ENCODE measurements at regions not wholly inside any gene's neighbourhood (a gene's known extent, or its start where the extent isn't known, plus 50 kb on each side); places are given as distances from the start of the nearest gene placed in this dataset.

DNA sequence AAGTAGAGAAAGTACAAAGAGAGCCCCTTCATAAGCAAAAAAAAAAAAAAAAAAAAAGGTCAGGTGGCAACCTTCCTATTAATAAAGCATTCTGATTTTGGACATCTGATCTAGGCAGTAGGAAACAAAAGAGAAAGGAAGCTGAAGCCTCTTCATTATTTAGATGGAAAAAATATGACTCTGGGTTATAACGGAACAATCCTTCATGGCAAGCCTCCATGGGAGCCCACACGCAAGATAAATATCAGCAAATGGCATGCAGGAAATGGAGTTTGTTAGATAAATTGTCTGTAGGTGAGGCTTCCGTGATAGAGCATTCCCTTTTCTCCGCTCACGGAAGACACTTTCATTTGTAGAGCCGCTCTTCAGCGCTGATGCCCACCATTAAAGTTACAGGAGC is 381.0 kb downstream of the TTLL7 start:
- TF ChIP-seq, protein P1, sequence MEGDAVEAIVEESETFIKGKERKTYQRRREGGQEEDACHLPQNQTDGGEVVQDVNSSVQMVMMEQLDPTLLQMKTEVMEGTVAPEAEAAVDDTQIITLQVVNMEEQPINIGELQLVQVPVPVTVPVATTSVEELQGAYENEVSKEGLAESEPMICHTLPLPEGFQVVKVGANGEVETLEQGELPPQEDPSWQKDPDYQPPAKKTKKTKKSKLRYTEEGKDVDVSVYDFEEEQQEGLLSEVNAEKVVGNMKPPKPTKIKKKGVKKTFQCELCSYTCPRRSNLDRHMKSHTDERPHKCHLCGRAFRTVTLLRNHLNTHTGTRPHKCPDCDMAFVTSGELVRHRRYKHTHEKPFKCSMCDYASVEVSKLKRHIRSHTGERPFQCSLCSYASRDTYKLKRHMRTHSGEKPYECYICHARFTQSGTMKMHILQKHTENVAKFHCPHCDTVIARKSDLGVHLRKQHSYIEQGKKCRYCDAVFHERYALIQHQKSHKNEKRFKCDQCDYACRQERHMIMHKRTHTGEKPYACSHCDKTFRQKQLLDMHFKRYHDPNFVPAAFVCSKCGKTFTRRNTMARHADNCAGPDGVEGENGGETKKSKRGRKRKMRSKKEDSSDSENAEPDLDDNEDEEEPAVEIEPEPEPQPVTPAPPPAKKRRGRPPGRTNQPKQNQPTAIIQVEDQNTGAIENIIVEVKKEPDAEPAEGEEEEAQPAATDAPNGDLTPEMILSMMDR (conservative IDR thresholded peaks at IDR 0.05; ENCODE audit: low read depth) = no peak
- no peak overlapping the region for H3K27ac ChIP-seq
- DNase-seq (ENCODE audit: low spot score) = no peak
- ChIA-PET CTCF (no interaction called here), POLR2A (ENCODE audit: low non-redundant PET) (no interaction called here)

DNA sequence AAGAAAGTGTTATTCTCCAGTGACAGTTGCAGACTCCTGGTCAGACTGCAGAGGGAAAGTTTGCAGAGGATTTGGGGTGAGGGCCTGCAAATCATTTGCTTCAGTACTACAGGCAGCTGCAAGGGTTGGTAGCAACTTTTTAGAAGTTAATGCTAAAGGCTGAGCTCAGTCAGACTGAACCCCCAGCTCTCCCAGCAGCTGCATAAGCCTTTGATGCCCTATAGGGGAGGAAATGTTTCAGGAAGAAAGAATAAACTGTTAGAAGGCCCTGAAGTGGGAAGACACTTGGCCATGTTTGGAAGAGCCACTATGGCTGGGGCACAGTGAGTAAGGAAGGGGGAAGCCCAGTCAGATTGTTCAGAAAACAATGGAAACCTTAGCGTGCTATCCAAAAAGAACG is 383.6 kb downstream of the TTLL7 start:
- TF ChIP-seq, protein P1 (conservative IDR thresholded peaks at IDR 0.05; ENCODE audit: low read depth) = no peak
- CTCF ChIA-PET = no interaction called here
- H3K27ac ChIP-seq = no peak overlapping the region
- DNase-seq (ENCODE audit: low spot score) = no peak
- POLR2A ChIA-PET (ENCODE audit: low non-redundant PET) = no interaction called here

DNA sequence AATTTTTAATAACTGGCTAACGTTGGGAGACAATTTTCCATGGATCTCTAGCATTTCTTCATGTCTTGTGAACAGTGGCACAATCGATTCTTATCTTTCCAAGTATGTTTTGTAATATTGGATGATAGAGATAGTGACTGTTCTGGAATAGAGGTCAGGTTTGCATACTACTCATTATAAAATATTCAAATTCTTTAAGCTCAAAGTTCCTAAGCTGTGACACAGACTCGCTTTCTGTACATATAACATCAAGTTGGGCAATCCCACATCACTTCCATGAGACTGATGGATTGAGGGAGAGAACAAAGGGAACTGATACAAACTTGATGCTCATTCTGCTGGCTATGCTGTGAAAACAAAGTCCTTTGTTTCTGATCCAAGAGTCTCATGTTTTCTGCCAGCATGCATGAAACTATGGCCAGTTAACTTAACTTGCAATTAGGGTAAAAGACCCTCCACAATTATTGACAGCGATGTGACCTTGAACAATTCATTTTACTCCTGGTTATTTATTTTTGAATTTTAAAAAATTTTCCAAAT is 392.4 kb downstream of the TTLL7 start:
- H3K27ac ChIP-seq = no peak overlapping the region
- POLR2A ChIA-PET (ENCODE audit: low non-redundant PET) = no interaction called here
- TF ChIP-seq, protein P1 (conservative IDR thresholded peaks at IDR 0.05; ENCODE audit: low read depth) = no peak

DNA sequence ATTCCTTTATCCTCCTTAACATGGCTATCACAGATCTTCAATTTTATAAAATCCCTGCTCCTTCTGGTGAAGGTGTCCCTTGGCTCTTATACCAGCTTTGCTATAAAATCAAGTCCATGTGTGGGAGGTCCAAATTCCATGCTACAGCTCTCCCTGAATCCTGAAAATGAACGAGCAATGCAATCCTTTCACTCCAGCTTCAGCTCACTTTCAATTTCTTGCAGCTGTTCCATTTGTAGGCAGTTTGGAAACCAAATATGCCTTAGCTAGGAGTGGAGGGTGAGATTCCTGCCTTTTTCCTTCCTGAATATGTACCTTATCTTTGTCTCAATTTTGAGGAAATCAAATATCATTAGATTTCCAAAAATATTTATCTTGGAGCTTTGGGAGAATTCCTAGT is 402.6 kb downstream of the TTLL7 start:
- no peak for DNase-seq (ENCODE audit: low spot score)
- POLR2A ChIA-PET (ENCODE audit: low non-redundant PET) = no interaction called here
- CTCF ChIA-PET = no interaction called here
- H3K27ac ChIP-seq = no peak overlapping the region
- TF ChIP-seq, protein P1 (conservative IDR thresholded peaks at IDR 0.05; ENCODE audit: low read depth) = no peak

More for the DNA sequence above, 392.4 kb downstream of the TTLL7 start:
- CTCF ChIA-PET = no interaction called here
- no peak for DNase-seq (ENCODE audit: low spot score)

DNA sequence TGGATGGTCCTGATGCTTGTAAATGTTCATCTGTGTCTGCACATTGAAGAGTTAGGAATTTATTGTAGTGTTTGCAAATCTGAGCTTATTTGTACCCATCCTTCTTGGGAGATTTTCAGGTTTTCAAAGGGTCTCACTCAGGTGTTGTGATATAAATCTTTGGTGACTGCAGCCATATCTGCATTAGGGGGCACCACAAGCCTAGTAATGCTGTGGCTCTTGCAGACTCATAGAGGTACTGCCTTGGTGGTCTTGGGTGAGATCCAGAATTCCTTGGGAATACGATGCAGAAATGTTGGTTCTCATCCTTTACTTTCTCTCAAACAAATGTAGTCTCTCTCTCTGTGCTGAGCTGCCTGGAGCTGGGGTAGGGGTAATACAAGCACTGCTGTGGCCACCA is 405.9 kb downstream of the TTLL7 start:
- POLR2A ChIA-PET (ENCODE audit: low non-redundant PET) = no interaction called here
- DNase-seq (ENCODE audit: low spot score) = no peak
- CTCF ChIA-PET = no interaction called here
- TF ChIP-seq, protein P1 (conservative IDR thresholded peaks at IDR 0.05; ENCODE audit: low read depth) = no peak
- no peak overlapping the region for H3K27ac ChIP-seq

DNA sequence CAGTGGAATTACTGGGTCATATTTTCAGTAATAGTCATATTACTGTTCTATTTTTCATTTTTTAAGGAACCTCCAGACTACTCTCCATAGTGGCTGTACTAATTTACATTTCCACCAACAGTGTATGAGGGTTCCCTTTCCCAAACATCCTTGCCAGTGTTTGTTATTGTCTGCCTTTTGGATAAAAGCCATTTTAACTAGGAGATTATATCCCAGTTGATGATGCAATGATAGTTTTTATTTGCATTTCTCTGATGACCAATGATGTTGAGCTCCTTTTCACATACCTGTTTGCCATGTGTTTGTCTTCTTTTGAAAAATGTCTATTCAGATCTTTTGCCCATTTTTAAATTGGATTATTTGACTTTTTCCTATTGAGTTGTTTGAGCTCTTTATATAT is 410.8 kb downstream of the TTLL7 start:
- CTCF ChIA-PET = no interaction called here
- TF ChIP-seq, protein P1 (conservative IDR thresholded peaks at IDR 0.05; ENCODE audit: low read depth) = no peak
- POLR2A ChIA-PET (ENCODE audit: low non-redundant PET) = no interaction called here
- no peak overlapping the region for H3K27ac ChIP-seq
- no peak for DNase-seq (ENCODE audit: low spot score)
